ENCODE measurements at regions not wholly inside any gene's neighbourhood (a gene's known extent, or its start where the extent isn't known, plus 50 kb on each side); places are given as distances from the start of the nearest gene placed in this dataset.
A peak's percentile ranks its signal among the peaks of the same experiment; 100 is the strongest.
"Not testable (repeated sequence)": the region's sequence is repeated elsewhere in the genome, so short reads cannot be mapped to it uniquely, and the experiment has no call there.

- Mint-ChIP-seq H3K9me3 (no peaks in the 10 kb centered on the region), H3K27me3 (no peaks in the 10 kb centered on the region), H3K4me1 (ENCODE audit: unreplicated experiment) (peaks cover 4% of the 10 kb centered on the region), H3K4me3 (peak overlapping the region; percentile 26), H3K36me3 (no peaks in the 10 kb centered on the region), H3K27ac (peak overlapping the region; percentile 67)
- no peak for TF ChIP-seq CTCF (conservative IDR thresholded peaks at IDR 0.05)
- no peak for DNase-seq (ENCODE audit: extremely low spot score, unreplicated experiment)
Measured at GRCh38 chr7:131076711-131077181, 250.9 kb upstream of the MKLN1 start.

- H3K27me3 Mint-ChIP-seq = no peaks in the 10 kb centered on the region
Measured at GRCh38 chr7:131077735-131078134, 249.9 kb upstream of the MKLN1 start.

GRCh38 chr7:131080754-131081153 is 246.9 kb upstream of the MKLN1 start:
- Mint-ChIP-seq H3K27me3 (no peaks in the 10 kb centered on the region), H3K9me3 (no peaks in the 10 kb centered on the region), H3K27ac (no peak overlapping the region), H3K36me3 (no peaks in the 10 kb centered on the region), H3K4me3 (no peak overlapping the region), H3K4me1 (ENCODE audit: unreplicated experiment) (peaks cover 4% of the 10 kb centered on the region)
- DNase-seq (ENCODE audit: extremely low spot score, unreplicated experiment) = no peak
- TF ChIP-seq CTCF (conservative IDR thresholded peaks at IDR 0.05) = no peak

More at GRCh38 chr7:131077735-131078134, 249.9 kb upstream of the MKLN1 start:
- no peak overlapping the region for H3K4me3 Mint-ChIP-seq
- no peak for DNase-seq (ENCODE audit: extremely low spot score, unreplicated experiment)
- peaks cover 4% of the 10 kb centered on the region for H3K4me1 Mint-ChIP-seq (ENCODE audit: unreplicated experiment)
- no peak overlapping the region for H3K27ac Mint-ChIP-seq
- TF ChIP-seq CTCF (conservative IDR thresholded peaks at IDR 0.05) = no peak
- H3K9me3 Mint-ChIP-seq = no peaks in the 10 kb centered on the region
- H3K36me3 Mint-ChIP-seq = no peaks in the 10 kb centered on the region

DNA sequence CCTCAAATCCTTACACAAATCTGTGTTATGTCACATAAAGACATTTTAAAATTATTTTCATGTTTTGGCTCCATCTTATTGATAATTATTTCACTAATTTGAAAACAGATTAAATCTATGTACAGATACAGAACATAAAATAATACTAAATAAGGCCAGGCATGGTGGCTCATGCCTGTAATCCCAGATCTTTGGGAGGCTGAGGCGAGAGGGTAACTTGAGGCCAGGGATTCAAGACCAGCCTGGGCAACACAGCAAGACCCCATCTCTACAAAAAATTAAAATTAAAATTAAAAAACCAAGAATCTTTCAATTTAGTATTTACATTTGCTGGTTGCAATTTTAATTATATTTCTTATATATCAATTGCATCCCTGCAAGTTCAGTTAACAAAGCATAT is 246.4 kb upstream of the MKLN1 start:
- H3K27me3 Mint-ChIP-seq = no peaks in the 10 kb centered on the region
- no peak overlapping the region for H3K4me3 Mint-ChIP-seq
- no peaks in the 10 kb centered on the region for H3K36me3 Mint-ChIP-seq
- H3K27ac Mint-ChIP-seq = no peak overlapping the region
- peaks cover 4% of the 10 kb centered on the region for H3K4me1 Mint-ChIP-seq (ENCODE audit: unreplicated experiment)
- no peak for DNase-seq (ENCODE audit: extremely low spot score, unreplicated experiment)
- TF ChIP-seq CTCF (conservative IDR thresholded peaks at IDR 0.05) = no peak
- H3K9me3 Mint-ChIP-seq = no peaks in the 10 kb centered on the region

DNA sequence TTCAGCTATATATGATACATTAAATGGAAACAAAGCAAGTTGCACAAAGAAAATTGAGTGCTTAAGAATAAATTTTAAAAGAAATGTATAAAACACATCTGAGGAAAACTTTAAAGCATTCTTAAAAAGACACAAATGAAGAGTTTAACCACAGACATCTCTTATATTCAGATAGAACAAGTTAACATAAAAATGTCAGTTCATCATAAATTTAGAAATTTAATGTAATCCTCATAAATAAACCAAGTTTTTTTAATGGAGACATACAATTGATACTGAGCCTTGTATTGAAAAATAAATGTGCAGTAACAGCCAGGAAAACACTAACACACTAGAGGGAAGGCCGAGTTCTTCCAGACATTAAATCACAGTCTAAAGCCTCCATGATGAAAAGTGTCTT is 243.9 kb upstream of the MKLN1 start:
- no peaks in the 10 kb centered on the region for H3K36me3 Mint-ChIP-seq
- H3K4me3 Mint-ChIP-seq = no peak overlapping the region
- no peaks in the 10 kb centered on the region for H3K4me1 Mint-ChIP-seq (ENCODE audit: unreplicated experiment)
- H3K27ac Mint-ChIP-seq = no peak overlapping the region
- TF ChIP-seq CTCF (conservative IDR thresholded peaks at IDR 0.05) = no peak
- no peaks in the 10 kb centered on the region for H3K27me3 Mint-ChIP-seq
- no peak for DNase-seq (ENCODE audit: extremely low spot score, unreplicated experiment)
- H3K9me3 Mint-ChIP-seq = no peaks in the 10 kb centered on the region

DNA sequence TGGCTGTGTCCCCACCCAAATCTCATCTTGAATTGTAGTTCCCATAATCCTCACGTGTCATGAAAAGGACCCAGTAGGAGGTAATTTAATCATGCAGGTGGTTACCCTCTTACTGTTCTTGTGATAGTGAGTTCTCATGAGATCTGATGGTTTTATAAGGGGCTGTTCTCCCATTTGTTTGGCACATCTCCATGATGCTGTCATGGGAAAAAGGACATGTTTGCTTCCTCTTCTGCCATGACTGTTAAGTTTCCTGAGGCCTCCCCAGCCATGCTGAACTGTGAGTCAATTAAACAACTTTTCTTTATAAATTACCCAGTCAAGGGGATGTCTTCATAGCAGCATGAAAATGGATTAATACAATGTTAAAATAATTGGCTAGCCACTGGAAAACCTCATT is 243.3 kb upstream of the MKLN1 start:
- not testable (repeated sequence) for H3K4me3 Mint-ChIP-seq; H3K9me3 Mint-ChIP-seq; H3K27ac Mint-ChIP-seq; H3K27me3 Mint-ChIP-seq; DNase-seq (ENCODE audit: extremely low spot score, unreplicated experiment); H3K36me3 Mint-ChIP-seq; H3K4me1 Mint-ChIP-seq (ENCODE audit: unreplicated experiment)
